Neural progenitor cell (in vitro differentiated cells): ENCODE measurements at regions not wholly inside any gene's neighbourhood (a gene's known extent, or its start where the extent isn't known, plus 50 kb on each side); places are given as distances from the start of the nearest gene placed in this dataset.

ENCODE experiments used
- DNase-seq: peaks from one replicate; pipeline ENCODE4 v3.0.0-alpha.2; 2016; ENCODE audit warnings: low spot score
- H2AFZ ChIP-seq: fragments of 200-600 bp; sonication (generic); replicated peaks from 2 replicates; pipeline ENCODE4 v1.6.1; 2016; ENCODE audit warnings: antibody characterized with exemption
- H3F3A ChIP-seq: fragments of 200-600 bp; sonication (generic); 2 replicates; pipeline ENCODE4 v1.6.1; 2016; ENCODE audit warnings: antibody characterized with exemption, low read depth
- H3K27ac ChIP-seq: fragments of 200-600 bp; sonication (generic); 2 replicates; pipeline ENCODE4 v1.5.1; 2016; ENCODE audit warnings: mild to moderate bottlenecking
- H3K27me3 ChIP-seq: fragments of 200-600 bp; sonication (generic); 2 replicates; pipeline ENCODE4 v1.6.1; 2016; ENCODE audit warnings: mild to moderate bottlenecking, moderate library complexity
- H3K36me3 ChIP-seq: fragments of 200-600 bp; sonication (generic); 2 replicates; pipeline ENCODE4 v1.5.1; 2016
- H3K4me1 ChIP-seq: fragments of 200-600 bp; sonication (generic); 2 replicates; pipeline ENCODE4 v1.6.1; 2016; ENCODE audit warnings: mixed run types
- H3K4me2 ChIP-seq: fragments of 200-600 bp; sonication (generic); 2 replicates; pipeline ENCODE4 v1.6.1; 2016
- H3K4me3 ChIP-seq: fragments of 200-600 bp; sonication (generic); 2 replicates; pipeline ENCODE4 v1.5.1; 2016
- H3K79me2 ChIP-seq: fragments of 200-600 bp; sonication (generic); 2 replicates; pipeline ENCODE4 v1.6.1; 2016; ENCODE audit warnings: low read depth
- H3K9ac ChIP-seq: fragments of 200-600 bp; sonication (generic); 2 replicates; pipeline ENCODE4 v1.6.1; 2016
- H3K9me3 ChIP-seq: fragments of 200-600 bp; sonication (generic); 2 replicates; pipeline ENCODE4 v1.5.1; 2016; ENCODE audit warnings: low read depth
- H4K20me1 ChIP-seq: fragments of 200-600 bp; sonication (generic); 2 replicates; pipeline ENCODE4 v1.6.1; 2016; ENCODE audit warnings: low read depth
- H3K27ac Mint-ChIP-seq: 3 replicates; pipeline ENCODE4 v1.8.0; 2021; ENCODE audit warnings: mixed read lengths
- H3K27me3 Mint-ChIP-seq: 2 replicates; pipeline ENCODE4 v1.8.0; 2022; ENCODE audit warnings: low read depth, mild to moderate bottlenecking, inconsistent platforms, moderate library complexity, mixed read lengths; ENCODE audit not compliant: insufficient read depth
- H3K36me3 Mint-ChIP-seq: 3 replicates; pipeline ENCODE4 v1.8.0; 2021; ENCODE audit warnings: mixed read lengths
- H3K4me1 Mint-ChIP-seq: 3 replicates; pipeline ENCODE4 v1.8.0; 2021; ENCODE audit warnings: mixed read lengths
- H3K4me3 Mint-ChIP-seq: 3 replicates; pipeline ENCODE4 v1.8.0; 2021; ENCODE audit warnings: mild to moderate bottlenecking, moderate library complexity, mixed read lengths
- H3K9me3 Mint-ChIP-seq: 3 replicates; pipeline ENCODE4 v1.8.0; 2020; ENCODE audit warnings: mixed read lengths
- EZH2 ChIP-seq: fragments of 200-600 bp; sonication (generic); IDR thresholded peaks from 2 replicates; pipeline ENCODE4 v1.6.1; 2017; ENCODE audit warnings: antibody characterized with exemption, mild to moderate bottlenecking, moderate library complexity
- EZH2phosphoT487 ChIP-seq: fragments of 200-600 bp; sonication (generic); IDR thresholded peaks from 2 replicates; pipeline ENCODE4 v1.6.1; 2017; ENCODE audit warnings: antibody characterized with exemption
- TF ChIP-seq, protein P1 (sequence below): fragments of 200-600 bp; sonication (generic); IDR thresholded peaks from 2 replicates; pipeline ENCODE4 v1.5.1; 2017; ENCODE audit warnings: antibody characterized with exemption, mild to moderate bottlenecking

DNA sequence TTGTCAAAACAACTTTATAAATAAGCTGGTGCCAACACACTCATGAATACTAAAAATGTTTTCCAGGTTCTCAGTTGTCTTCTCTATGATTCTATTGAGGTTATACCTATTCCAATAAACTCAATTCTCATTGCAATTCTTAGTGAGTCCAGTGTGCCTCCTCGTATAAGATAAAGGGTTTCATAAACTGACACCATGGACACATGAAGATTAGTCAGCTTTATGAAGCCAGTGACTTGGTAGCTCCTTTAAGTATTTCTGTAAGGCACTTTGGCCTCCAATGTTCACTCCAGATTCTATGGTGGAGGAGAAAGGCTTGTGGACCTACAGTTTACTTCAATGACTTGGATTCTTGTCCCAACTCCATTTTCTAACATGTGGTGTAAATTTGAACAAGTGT, 521.3 kb upstream of the JARID2 start:
- Mint-ChIP-seq H3K4me1 (peaks cover 39% of the 10 kb centered on the region), H3K36me3 (peaks cover 4% of the 10 kb centered on the region), H3K27me3 (peaks cover 19% of the 10 kb centered on the region), H3K4me3 (no peak overlapping the region), H3K9me3 (peaks cover 2% of the 10 kb centered on the region), H3K27ac (no peak overlapping the region)
- Histone ChIP-seq H3K27ac (no peak overlapping the region), H3K9ac (no peak overlapping the region), H4K20me1 (no peaks in the 10 kb centered on the region), H3K4me2 (no peak overlapping the region), H2AFZ (no peak overlapping the region), H3F3A (peaks cover 8% of the 10 kb centered on the region), H3K36me3 (no peaks in the 10 kb centered on the region), H3K27me3 (no peaks in the 10 kb centered on the region), H3K9me3 (no peaks in the 10 kb centered on the region), H3K4me1 (peaks cover 9% of the 10 kb centered on the region), H3K4me3 (no peak overlapping the region), H3K79me2 (no peaks in the 10 kb centered on the region)
- no peak for DNase-seq
- TF ChIP-seq, protein P1, sequence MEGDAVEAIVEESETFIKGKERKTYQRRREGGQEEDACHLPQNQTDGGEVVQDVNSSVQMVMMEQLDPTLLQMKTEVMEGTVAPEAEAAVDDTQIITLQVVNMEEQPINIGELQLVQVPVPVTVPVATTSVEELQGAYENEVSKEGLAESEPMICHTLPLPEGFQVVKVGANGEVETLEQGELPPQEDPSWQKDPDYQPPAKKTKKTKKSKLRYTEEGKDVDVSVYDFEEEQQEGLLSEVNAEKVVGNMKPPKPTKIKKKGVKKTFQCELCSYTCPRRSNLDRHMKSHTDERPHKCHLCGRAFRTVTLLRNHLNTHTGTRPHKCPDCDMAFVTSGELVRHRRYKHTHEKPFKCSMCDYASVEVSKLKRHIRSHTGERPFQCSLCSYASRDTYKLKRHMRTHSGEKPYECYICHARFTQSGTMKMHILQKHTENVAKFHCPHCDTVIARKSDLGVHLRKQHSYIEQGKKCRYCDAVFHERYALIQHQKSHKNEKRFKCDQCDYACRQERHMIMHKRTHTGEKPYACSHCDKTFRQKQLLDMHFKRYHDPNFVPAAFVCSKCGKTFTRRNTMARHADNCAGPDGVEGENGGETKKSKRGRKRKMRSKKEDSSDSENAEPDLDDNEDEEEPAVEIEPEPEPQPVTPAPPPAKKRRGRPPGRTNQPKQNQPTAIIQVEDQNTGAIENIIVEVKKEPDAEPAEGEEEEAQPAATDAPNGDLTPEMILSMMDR = no peak
- no peak for TF ChIP-seq EZH2
- TF ChIP-seq EZH2phosphoT487 = no peak

DNA sequence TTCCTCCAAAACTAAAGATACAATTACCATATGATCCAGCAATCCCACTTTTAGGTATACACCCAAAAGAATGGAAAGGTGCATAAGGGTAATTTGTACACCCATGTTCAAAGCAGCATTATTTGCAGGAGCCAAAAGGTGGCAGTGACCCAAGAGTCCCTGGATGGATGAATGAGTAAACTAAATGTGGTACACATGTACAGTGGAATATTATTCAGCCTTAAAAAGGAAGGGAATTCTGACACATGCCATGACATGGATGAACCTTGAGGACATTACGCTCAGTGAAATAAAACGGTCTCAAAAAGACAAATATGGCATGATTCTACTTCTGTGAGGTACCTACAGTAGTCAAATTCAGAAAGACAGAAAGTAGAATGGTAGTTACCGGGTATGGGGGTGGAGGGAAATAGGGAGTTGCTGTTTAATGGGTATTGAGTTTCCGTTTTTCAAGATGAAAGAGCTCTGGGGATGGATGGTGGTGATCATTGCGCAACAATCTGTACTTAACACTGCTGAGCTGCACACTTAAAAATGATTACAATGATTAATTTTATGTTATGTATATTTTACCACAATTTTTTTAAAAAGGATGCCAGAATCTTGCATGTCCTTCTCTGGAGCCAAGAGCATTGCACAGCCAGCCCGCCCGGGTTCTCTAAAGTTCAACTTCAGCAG, 518.9 kb upstream of the JARID2 start:
- Histone ChIP-seq H3K79me2 (no peaks in the 10 kb centered on the region), H3K36me3 (no peaks in the 10 kb centered on the region), H2AFZ (no peak overlapping the region), H3K4me3 (no peak overlapping the region), H3K9me3 (no peaks in the 10 kb centered on the region), H3K4me2 (no peak overlapping the region), H3K27me3 (peaks cover 3% of the 10 kb centered on the region), H3K27ac (no peak overlapping the region), H4K20me1 (no peaks in the 10 kb centered on the region), H3F3A (peaks cover 9% of the 10 kb centered on the region), H3K9ac (no peak overlapping the region), H3K4me1 (peaks cover 14% of the 10 kb centered on the region)
- H3K27ac Mint-ChIP-seq = peak overlapping the region; percentile 68
- H3K9me3 Mint-ChIP-seq = peaks cover 2% of the 10 kb centered on the region
- DNase-seq = no peak
- TF ChIP-seq EZH2phosphoT487 (no peak), EZH2 (no peak)
- TF ChIP-seq, protein P1 = no peak
- H3K36me3 Mint-ChIP-seq = peaks cover 4% of the 10 kb centered on the region
- no peak overlapping the region for H3K4me3 Mint-ChIP-seq
- peaks cover 36% of the 10 kb centered on the region for H3K4me1 Mint-ChIP-seq
- peaks cover 23% of the 10 kb centered on the region for H3K27me3 Mint-ChIP-seq

GRCh38 chr6:14727494-14728395, 518.1 kb upstream of the JARID2 start:
- no peak for DNase-seq
- Histone ChIP-seq H3K4me3 (no peak overlapping the region), H3K4me1 (peaks cover 14% of the 10 kb centered on the region), H3F3A (peaks cover 9% of the 10 kb centered on the region), H3K9me3 (no peaks in the 10 kb centered on the region), H3K4me2 (no peak overlapping the region), H3K27ac (no peak overlapping the region), H3K9ac (no peak overlapping the region), H4K20me1 (no peaks in the 10 kb centered on the region), H2AFZ (no peak overlapping the region), H3K79me2 (no peaks in the 10 kb centered on the region), H3K27me3 (peaks cover 3% of the 10 kb centered on the region), H3K36me3 (no peaks in the 10 kb centered on the region)
- Mint-ChIP-seq H3K4me3 (peak overlapping the region; percentile 38), H3K27me3 (peaks cover 24% of the 10 kb centered on the region), H3K4me1 (peaks cover 41% of the 10 kb centered on the region), H3K27ac (peak overlapping the region; percentile 50), H3K9me3 (peaks cover 2% of the 10 kb centered on the region), H3K36me3 (peaks cover 4% of the 10 kb centered on the region)
- TF ChIP-seq EZH2 = no peak
